Adipocyte (in vitro differentiated cells): ENCODE measurements at regions not wholly inside any gene's neighbourhood (a gene's known extent, or its start where the extent isn't known, plus 50 kb on each side); places are given as distances from the start of the nearest gene placed in this dataset.
A peak's percentile ranks its signal among the peaks of the same experiment; 100 is the strongest.

Source experiments
- DNase-seq: peaks from one replicate; pipeline ENCODE4 v3.0.0-alpha.2; 2015; ENCODE audit warnings: low read depth
- H3K27me3 ChIP-seq: replicated peaks from 2 replicates; pipeline ENCODE4 v1.7.0; 2013; ENCODE audit warnings: mild to moderate bottlenecking, low read length, moderate library complexity; ENCODE audit not compliant: control insufficient read depth, insufficient read depth
- H3K36me3 ChIP-seq: 2 replicates; pipeline ENCODE4 v1.7.0; 2013; ENCODE audit warnings: low read length, mild to moderate bottlenecking, moderate library complexity; ENCODE audit not compliant: control insufficient read depth, insufficient read depth, severe bottlenecking
- H3K4me1 ChIP-seq: 2 replicates; pipeline ENCODE4 v1.7.0; 2013; ENCODE audit warnings: mild to moderate bottlenecking, low read length, moderate library complexity; ENCODE audit not compliant: control insufficient read depth, insufficient read depth
- H3K4me3 ChIP-seq: 2 replicates; pipeline ENCODE4 v1.7.0; 2013; ENCODE audit warnings: mild to moderate bottlenecking, low read length, moderate library complexity
- H3K9ac ChIP-seq: 2 replicates; pipeline ENCODE4 v1.7.0; 2013; ENCODE audit warnings: mild to moderate bottlenecking, low read length, moderate library complexity
- H3K9me3 ChIP-seq: 2 replicates; pipeline ENCODE4 v1.7.0; 2013; ENCODE audit warnings: mild to moderate bottlenecking, low read length, moderate library complexity; ENCODE audit not compliant: control insufficient read depth

- no peak for DNase-seq
- H3K9me3 ChIP-seq = no peaks in the 10 kb centered on the region
- H3K27me3 ChIP-seq = no peaks in the 10 kb centered on the region
- no peak overlapping the region for H3K9ac ChIP-seq
- H3K4me3 ChIP-seq = peak overlapping the region; percentile 37
- no peaks in the 10 kb centered on the region for H3K4me1 ChIP-seq
- no peaks in the 10 kb centered on the region for H3K36me3 ChIP-seq
These were observed 57.4 kb downstream of the NUTM2E start for GRCh38 chr10:79883986-79884385.

GRCh38 chr10:79886345-79886744 is 59.8 kb downstream of the NUTM2E start:
- peaks cover 4% of the 10 kb centered on the region for H3K4me1 ChIP-seq
- H3K9ac ChIP-seq = no peak overlapping the region

More at GRCh38 chr10:79886345-79886744, 59.8 kb downstream of the NUTM2E start:
- Histone ChIP-seq H3K36me3 (no peaks in the 10 kb centered on the region), H3K27me3 (no peaks in the 10 kb centered on the region), H3K9me3 (no peaks in the 10 kb centered on the region), H3K4me3 (no peak overlapping the region)
- DNase-seq = no peak
